ENCODE measurements at regions not wholly inside any gene's neighbourhood (a gene's known extent, or its start where the extent isn't known, plus 50 kb on each side); places are given as distances from the start of the nearest gene placed in this dataset.

DNA sequence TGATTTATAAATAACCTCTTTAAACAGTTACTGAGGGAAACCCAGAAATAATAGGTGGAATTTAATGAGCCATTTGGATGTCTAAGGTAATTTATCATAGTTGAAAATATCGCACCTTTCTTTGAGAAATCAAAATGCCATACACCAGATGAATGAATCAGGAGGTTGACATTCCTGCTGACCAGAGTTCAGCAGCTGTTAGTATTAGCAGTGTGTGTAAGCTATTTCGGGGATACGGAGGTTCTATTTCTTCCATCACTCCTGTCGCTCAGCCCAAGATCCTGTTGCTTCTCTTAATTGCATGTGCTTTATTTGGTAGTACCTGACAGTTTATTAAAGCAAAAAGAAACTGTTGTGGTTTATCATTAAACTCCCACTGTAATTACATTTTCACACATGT lies 67.1 kb downstream of the HDGFL1 start:
- DNase-seq (ENCODE audit: low read depth in 1 of 2, low spot score in 1 of 2) (no peak), FAIRE-seq (no peak), ATAC-seq (no peak)
- no peaks in the 10 kb centered on the region for H3K9me3 ChIP-seq
- H3K4me2 ChIP-seq, result no peak overlapping the region
- TF ChIP-seq GATA3 (IDR thresholded peaks at IDR 0.05; ENCODE audit: borderline replicate concordance) (no peak), ESRRA (IDR thresholded peaks at IDR 0.05; ENCODE audit: borderline replicate concordance, low read length) (no peak), CBX2 (IDR thresholded peaks at IDR 0.05; ENCODE audit: borderline replicate concordance, low read depth) (no peak), TP53 (CRISPR knock-in tag; IDR thresholded peaks at IDR 0.05) (no peak), ELK1 (IDR thresholded peaks at IDR 0.05; ENCODE audit: low read depth, low read length) (no peak), SREBF2 (IDR thresholded peaks at IDR 0.05) (no peak), USF2 (IDR thresholded peaks at IDR 0.05) (no peak), ZSCAN20 (CRISPR knock-in tag; IDR thresholded peaks at IDR 0.05) (no peak)
- TF ChIP-seq, protein P1, sequence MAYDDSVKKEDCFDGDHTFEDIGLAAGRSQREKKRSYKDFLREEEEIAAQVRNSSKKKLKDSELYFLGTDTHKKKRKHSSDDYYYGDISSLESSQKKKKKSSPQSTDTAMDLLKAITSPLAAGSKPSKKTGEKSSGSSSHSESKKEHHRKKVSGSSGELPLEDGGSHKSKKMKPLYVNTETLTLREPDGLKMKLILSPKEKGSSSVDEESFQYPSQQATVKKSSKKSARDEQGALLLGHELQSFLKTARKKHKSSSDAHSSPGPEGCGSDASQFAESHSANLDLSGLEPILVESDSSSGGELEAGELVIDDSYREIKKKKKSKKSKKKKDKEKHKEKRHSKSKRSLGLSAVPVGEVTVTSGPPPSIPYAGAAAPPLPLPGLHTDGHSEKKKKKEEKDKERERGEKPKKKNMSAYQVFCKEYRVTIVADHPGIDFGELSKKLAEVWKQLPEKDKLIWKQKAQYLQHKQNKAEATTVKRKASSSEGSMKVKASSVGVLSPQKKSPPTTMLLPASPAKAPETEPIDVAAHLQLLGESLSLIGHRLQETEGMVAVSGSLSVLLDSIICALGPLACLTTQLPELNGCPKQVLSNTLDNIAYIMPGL (CRISPR knock-in tag; IDR thresholded peaks at IDR 0.05; ENCODE audit: borderline replicate concordance), result no peak
- ChIA-PET POLR2A (no interaction called here), CTCF (no interaction called here)
- H3K27ac ChIP-seq, result no peak overlapping the region
- 87% methylated on average over 4 of the region's 4 CpGs for WGBS (ENCODE audit: missing lambda C conversion rate)
- H3K4me1 ChIP-seq, result no peaks in the 10 kb centered on the region
- H3K4me3 ChIP-seq, result no peak overlapping the region

DNA sequence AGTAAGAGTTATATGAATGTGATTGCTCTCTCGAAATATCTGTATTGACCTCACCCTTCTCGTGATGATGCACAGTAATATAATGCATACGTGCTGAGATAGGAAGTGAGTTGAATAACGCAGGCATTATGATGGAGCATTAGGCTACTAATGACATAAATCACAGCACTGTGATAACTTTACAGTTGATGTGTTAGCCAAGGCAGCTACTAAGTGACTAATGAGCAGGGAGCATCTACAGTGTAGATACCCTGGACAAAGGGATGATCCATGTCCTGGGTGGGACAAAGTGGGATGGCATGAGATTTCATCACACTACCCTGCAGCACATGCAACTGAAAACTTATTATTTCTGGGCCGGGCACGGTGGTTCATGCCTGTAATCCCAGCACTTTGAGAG lies 68.4 kb downstream of the HDGFL1 start:
- no peak for DNase-seq (ENCODE audit: low read depth in 1 of 2, low spot score in 1 of 2)
- Histone ChIP-seq H3K4me1 (no peaks in the 10 kb centered on the region), H3K4me2 (no peak overlapping the region), H3K4me3 (no peak overlapping the region), H3K27ac (no peak overlapping the region), H3K9me3 (no peaks in the 10 kb centered on the region)
- ChIA-PET POLR2A (no interaction called here), CTCF (no interaction called here)
- no peak for ATAC-seq
- no peak for TF ChIP-seq MAFK (IDR thresholded peaks at IDR 0.05; ENCODE audit: partially characterized antibody)
- 58% methylated on average over 6 of the region's 6 CpGs for WGBS (ENCODE audit: missing lambda C conversion rate)
- no peak for FAIRE-seq

DNA sequence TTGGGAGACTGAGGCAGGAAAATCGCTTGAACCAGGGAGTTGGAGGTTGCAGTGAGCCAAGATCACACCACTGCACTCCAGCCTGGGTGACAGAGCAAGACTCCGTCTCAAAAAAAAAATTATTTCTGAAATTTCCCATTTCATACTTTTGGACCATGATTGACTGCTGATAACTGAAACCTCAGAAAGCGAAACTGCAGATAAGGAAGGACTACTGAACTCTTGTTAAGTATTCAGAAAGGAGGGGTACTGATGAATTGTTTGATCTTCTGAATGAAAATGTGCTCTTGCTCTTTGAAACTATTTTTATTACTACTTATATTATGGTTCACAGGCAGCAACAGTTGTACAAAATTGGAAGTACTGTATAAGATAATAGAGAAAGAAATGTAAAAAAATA lies 69.0 kb downstream of the HDGFL1 start:
- DNase-seq (ENCODE audit: low read depth in 1 of 2, low spot score in 1 of 2) (no peak), ATAC-seq (no peak), FAIRE-seq (no peak)
- no peak overlapping the region for H3K27ac ChIP-seq
- POLR2A ChIA-PET, result no interaction called here
- no peaks in the 10 kb centered on the region for H3K4me1 ChIP-seq
- CTCF ChIA-PET, result no interaction called here
- no peaks in the 10 kb centered on the region for H3K9me3 ChIP-seq
- no peak for TF ChIP-seq FOSL2 (IDR thresholded peaks at IDR 0.05)
- TF ChIP-seq FOSL2 (CRISPR knock-in tag; IDR thresholded peaks at IDR 0.05), result no peak
- TF ChIP-seq KDM1A (IDR thresholded peaks at IDR 0.05; ENCODE audit: low read depth), result no peak
- no peak for TF ChIP-seq CHD2 (IDR thresholded peaks at IDR 0.05; ENCODE audit: low read length, partially characterized antibody)
- no peak for TF ChIP-seq POLR2A (IDR thresholded peaks at IDR 0.05; ENCODE audit: low read length)
- TF ChIP-seq NPAS2 (CRISPR knock-in tag; IDR thresholded peaks at IDR 0.05; ENCODE audit: borderline replicate concordance), result no peak
- no peak for TF ChIP-seq CHD4 (IDR thresholded peaks at IDR 0.05; ENCODE audit: borderline replicate concordance)
- TF ChIP-seq, protein P2, sequence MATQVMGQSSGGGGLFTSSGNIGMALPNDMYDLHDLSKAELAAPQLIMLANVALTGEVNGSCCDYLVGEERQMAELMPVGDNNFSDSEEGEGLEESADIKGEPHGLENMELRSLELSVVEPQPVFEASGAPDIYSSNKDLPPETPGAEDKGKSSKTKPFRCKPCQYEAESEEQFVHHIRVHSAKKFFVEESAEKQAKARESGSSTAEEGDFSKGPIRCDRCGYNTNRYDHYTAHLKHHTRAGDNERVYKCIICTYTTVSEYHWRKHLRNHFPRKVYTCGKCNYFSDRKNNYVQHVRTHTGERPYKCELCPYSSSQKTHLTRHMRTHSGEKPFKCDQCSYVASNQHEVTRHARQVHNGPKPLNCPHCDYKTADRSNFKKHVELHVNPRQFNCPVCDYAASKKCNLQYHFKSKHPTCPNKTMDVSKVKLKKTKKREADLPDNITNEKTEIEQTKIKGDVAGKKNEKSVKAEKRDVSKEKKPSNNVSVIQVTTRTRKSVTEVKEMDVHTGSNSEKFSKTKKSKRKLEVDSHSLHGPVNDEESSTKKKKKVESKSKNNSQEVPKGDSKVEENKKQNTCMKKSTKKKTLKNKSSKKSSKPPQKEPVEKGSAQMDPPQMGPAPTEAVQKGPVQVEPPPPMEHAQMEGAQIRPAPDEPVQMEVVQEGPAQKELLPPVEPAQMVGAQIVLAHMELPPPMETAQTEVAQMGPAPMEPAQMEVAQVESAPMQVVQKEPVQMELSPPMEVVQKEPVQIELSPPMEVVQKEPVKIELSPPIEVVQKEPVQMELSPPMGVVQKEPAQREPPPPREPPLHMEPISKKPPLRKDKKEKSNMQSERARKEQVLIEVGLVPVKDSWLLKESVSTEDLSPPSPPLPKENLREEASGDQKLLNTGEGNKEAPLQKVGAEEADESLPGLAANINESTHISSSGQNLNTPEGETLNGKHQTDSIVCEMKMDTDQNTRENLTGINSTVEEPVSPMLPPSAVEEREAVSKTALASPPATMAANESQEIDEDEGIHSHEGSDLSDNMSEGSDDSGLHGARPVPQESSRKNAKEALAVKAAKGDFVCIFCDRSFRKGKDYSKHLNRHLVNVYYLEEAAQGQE (IDR thresholded peaks at IDR 0.05), result no peak
- no peak for TF ChIP-seq HOXA7 (CRISPR knock-in tag; IDR thresholded peaks at IDR 0.05)
- TF ChIP-seq PBX3 (IDR thresholded peaks at IDR 0.05), result no peak
- TF ChIP-seq ESRRA (IDR thresholded peaks at IDR 0.05; ENCODE audit: borderline replicate concordance, low read length), result no peak
- TF ChIP-seq SREBF2 (IDR thresholded peaks at IDR 0.05), result no peak
- no peak for TF ChIP-seq FOSB (CRISPR knock-in tag; IDR thresholded peaks at IDR 0.05)
- no peak for TF ChIP-seq ATOH8 (CRISPR knock-in tag; IDR thresholded peaks at IDR 0.05; ENCODE audit: low read depth)
- no peak for TF ChIP-seq SMC3 (IDR thresholded peaks at IDR 0.05)
- no peak for TF ChIP-seq HES2 (IDR thresholded peaks at IDR 0.05)
- no peak overlapping the region for H3K4me2 ChIP-seq
- H3K4me3 ChIP-seq, result no peak overlapping the region
- WGBS (ENCODE audit: missing lambda C conversion rate), result 58% methylated on average over 3 of the region's 3 CpGs

Data from A549 (cell line).